GM19351 (cell line): ENCODE measurements at regions not wholly inside any gene's neighbourhood (a gene's known extent, or its start where the extent isn't known, plus 50 kb on each side); places are given as distances from the start of the nearest gene placed in this dataset.

Source experiments
- ATAC-seq: cut with Tn5 transposase; IDR thresholded peaks from one replicate; pipeline ENCODE4 v1.9.1; 2021; ENCODE audit warnings: mild to moderate bottlenecking, moderate library complexity; ENCODE audit not compliant: unreplicated experiment

DNA sequence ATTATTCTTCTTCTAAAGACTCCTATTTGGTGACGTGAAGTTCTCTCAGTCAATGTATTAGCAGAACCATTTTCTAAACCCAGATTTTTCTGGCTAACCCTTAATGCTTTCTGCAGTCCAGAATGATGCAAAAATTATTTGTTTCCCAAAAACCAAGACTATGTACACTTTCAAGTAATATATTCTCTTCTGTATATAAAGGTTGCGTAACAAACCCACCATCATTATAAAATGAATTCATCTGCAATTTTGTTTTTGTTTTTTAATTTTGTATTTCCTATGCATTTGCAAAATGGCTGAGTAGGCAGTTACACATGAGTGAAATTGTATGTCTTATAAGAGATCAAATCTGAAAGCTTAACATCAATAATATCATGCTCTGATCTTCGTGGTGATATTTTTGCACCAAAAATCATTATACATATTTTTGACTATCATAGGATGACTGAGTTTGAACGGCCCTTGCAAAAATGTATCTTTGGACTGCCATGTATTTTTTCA, 593.6 kb downstream of the ZIC1 start:
- no peak for ATAC-seq

DNA sequence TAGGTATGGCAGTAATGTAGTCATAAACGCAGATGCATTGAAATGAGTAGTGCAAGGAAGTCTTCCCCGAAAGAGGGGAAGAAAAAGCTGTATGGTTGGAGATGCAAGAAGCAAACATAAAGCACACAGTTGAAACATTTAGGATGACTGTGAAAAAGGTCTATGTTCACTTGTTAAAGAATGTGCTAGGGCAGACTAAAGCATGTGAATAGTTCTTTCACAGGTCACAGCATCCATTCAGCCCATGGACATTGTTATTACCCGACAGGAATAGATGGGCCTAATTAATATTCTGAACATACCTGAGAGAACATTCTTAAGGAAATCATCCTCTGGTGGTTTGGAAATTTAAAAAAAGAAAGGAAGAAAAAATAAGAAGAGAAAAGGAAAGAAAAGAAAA, 595.2 kb downstream of the ZIC1 start:
- no peak for ATAC-seq

DNA sequence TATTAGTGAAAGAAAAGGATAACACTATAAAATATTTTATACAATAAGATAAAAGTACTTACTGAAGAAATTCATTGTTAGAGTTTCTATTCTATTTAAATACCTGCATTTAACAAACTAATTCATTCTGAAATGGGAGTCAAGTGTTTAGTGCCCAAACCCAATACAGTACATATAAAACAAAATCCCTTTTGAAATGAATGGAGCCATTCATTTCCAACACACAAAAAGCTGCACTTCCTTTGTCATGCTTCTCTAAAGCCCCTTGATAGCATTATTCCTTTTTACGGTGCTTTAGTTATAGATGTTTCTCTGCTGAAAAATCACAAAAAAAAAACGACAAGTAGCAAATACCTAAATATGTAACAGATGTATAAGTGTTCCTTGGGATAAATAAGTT, 596.3 kb downstream of the ZIC1 start:
- no peak for ATAC-seq

DNA sequence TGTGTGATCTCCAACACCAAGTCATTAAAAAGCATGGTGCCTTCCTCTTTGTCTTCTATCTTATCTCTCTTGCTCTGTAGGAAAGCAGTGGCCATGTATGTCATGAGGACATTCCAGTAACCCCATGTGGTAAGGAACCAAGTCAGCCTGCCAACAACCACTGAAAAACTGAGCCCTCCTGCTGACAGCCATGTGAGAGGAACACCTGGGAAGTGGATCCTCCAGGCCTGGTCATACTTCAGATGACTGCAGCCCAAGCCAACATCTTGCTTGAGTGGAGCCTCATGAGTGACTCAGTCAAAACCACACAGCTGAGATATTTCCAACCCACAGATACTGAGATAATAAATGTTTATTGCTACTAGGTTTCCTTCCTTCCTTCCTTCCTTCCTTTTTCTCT, 597.3 kb downstream of the ZIC1 start:
- no peak for ATAC-seq

DNA sequence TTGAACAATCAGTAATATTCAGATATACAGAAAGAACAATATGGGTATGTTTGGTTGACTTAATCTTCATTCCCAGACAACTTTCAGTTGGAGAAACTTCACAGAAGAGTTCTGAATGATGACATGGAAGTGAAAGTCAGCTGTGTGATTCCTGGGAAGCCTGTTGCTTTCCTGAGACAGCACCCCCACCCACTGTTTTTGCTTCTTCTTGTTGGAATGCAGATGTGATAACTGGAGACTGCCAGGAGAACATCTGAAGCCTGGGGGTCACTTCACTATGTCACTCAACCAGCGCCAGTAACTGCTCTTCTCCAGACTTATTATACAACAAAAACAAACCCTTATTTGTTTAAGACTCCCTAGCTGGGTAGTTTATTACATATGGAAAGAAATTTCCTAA, 599.4 kb downstream of the ZIC1 start:
- ATAC-seq = no peak

DNA sequence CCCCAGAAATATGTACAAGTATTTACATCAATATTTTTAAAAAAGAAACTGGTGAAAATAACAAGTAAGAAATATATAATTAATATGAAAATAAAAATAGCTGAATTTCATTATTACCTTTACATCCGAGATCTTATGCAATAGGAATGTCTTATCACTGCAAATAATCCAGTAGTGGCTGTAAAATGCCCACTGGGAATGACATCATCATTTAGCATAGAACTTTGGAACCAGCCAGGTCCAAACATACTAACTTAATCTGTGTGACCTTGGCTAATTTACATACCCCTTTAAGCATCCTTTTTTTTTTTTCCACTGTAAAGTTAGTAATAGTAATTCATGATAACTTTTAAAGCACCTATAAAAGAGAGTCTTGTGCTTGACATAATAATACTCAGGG, 611.7 kb downstream of the ZIC1 start:
- ATAC-seq = no peak

DNA sequence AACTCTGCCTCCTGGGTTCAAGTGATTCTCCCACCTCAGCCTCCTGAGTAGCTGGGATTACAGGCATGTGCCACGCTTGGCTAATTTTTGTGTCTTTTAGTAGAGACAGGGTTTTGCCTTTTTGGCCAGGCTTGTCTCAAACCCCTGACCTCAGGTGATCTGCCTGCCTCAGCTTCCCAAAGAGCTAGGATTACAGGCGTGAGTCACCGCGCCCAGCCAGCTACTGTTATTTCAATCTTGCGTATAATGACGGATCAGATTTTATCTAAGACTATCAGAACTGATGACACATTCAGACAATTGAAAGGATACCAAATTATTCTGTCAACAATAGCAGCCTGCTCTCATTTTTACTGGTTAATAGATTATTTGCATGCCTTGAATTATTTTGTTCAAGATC, 612.2 kb downstream of the ZIC1 start:
- no peak for ATAC-seq

DNA sequence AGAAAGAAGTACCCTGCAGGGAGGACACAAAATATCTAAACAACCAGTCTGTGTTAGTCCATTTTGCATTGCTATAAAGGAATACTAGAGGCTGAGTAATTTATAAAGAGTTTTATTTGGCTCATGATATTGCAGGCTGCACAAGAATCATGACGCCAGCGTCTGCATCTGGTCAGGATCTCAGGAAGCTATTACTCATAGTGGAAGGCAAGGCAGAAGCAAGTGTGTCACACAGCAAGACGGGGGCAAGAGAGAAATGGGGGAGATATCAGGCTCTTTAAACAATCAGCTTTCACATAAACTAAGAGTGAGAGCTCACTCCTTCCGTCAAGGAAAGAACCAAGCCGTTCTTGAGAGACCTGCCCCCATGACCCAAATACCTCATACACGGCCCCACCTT, 614.8 kb downstream of the ZIC1 start:
- ATAC-seq = no peak

DNA sequence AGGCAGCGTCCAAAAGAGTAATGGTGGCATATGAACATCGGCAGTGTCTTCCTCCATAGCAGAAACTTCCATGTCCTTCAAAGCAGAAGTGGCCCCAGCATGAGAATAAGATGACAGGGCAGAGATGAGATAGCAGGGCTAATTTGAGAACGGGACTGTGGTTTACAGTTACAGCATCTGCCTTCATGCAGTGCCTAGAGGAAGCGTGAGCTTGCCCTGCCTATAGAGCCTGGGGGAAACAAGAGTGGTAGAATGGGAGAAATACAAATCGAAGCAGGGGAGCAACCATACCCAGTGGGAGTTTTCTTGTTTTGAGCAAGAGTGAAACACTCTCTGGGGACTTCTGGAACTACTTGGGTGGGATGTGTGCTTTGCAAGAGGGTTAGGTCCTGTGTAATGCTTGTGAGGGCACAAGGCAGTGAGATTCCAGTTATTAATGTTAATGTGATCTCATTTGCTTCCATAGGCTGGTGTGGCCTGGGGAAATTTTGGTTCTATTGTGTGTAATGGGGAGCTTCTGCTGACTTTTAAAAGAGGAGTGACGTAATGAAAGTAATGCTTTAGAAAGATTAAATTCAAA, 616.9 kb downstream of the ZIC1 start:
- ATAC-seq = peak; percentile 74

DNA sequence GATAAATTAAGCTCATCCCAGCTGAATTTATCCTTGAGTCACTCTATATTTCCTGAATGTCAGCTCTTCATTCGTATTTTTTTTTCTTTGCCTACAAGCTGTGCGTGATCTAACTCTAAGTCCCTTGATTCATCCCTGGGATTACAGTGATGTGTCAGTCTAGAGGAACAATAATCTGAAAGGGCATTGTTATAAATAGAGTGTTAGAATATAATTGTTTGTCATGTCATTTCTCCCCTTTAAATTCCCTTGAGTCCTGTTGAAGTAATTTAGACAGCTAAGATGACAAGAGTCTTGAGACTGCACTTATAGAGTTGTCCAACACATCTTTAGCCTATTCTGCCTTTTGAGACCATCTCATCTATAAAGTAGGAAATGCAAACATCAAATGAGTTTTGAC, 621.8 kb downstream of the ZIC1 start:
- ATAC-seq = no peak

DNA sequence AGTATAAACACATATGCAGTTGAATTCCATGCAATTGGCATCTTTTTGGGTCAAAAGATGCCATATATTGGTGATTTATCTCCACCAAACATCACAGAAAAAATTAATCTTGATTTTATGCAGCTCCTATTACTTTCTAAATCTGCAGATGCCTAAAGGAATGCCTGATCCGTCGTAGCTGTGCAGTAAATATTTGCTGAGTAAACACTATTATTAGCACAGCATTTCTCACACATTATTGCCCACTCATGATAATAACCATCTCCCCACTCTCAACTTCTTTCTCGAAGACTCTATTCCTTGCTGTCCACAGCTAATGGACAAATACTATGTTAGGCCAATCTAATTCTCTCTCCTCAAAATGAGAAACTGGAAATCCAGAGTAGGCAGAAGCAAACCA, 625.2 kb downstream of the ZIC1 start:
- no peak for ATAC-seq

DNA sequence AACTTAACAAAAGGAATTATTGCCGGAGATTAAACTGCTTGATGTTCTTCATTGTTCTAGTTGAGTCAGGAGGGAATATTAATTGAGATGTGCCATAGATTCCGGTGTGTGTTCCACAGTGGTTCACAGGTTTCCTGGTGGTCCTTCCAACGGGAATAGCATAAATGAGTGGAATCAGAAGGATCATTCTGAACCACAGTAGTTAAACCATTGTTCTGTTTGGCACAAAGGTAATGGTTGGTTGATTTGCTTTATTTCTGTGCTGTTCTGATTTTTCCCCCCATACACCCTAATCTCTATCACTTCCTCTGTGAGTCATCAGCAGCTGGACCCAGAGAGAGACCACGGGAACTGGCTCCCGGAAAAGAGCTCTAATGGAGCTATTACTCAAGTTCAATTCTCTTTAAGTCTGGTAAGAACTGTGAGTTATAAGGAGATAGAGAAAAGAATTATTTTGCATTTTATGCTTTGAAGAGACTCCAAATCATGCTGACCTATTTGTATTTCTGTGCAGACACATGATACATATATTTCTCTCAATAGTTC, 627.2 kb downstream of the ZIC1 start:
- no peak for ATAC-seq

DNA sequence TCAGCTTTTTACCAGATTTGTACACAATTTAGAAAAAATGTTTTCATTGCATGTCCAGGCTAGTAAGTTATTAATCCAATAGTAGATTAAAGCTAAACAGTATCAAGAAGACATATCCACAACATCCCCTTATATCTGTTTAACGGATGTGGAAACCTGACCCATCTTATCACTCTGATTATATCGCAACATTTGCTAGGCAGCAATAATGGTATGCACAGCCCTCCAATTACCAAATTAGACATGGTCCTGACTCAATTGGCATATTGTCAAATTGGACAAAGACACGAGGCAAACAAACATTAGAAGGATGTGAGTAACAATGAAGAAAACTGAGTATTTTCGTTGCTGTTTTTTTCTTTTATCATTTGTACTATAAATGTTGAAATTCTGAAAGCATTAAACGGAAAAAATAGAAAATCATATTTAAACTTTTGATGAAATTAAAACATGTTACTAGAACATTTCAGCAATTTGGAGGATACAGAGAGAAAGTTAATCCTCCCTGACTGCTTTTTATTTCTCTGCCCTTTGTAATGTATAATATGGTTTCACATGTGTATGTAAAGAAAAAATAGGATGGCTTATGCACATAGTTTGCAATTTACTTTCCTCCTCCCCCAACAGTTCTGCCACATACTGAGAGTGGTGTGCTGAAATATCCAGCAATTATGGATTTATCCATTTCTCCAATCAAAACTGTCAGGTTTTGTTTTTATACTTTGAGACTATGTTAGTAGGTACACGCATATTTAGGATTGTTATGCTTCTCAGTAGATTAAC, 633.7 kb downstream of the ZIC1 start:
- no peak for ATAC-seq

DNA sequence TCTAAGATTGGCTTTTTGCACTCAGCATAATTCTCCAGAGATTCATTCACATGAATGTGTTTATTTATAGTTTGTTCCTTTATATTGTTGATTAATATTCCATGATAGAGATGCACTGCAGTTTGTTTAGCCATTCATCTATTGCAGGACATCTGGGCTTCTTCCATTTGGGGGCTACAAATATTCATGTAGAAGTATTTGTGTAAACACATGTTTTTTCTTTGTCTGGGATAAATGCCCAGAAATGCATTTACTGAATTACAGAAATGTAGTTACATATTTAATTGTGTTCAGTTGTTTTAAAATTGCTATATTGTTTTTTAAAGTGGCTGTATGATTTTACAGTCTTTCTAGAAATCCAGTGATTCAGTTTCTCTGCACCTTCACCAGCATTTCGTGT, 635.0 kb downstream of the ZIC1 start:
- ATAC-seq = no peak

DNA sequence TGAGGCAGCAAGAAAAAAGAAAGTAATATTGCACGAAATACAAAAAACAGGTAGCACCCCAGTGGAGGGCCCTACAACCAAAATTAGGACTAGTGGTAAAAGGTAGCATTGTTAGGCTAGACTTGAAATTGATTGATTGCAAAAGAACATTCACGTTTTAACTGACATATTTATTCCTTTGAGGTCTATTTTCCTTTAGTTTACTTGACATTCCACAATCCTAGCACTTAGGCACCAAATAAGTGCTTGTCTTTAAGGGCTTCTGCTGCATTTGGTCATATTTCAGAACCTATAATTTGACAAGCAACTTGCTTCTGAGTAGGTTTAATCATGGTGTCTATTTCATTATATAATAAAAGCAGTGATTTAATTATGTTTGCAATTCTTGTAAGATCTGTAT, 642.7 kb upstream of the AGTR1 start:
- no peak for ATAC-seq

DNA sequence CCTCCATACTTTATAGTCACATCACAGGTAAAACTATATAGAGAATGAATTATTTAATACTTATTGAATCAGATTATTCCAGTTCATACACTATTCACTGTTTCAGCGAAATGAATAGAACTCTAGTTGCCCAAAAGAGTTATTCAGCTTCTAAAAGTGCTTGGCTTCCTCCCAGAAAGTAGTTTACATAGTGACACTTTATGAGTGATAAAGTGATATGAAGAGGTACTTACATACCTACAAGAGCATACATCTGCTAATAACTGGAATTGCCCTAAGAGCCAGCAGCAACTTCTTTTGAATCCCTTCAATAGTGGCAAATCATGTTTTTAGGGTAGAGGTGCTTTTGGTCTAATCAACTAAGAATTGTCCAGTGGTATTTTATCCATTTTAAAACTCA, 635.1 kb upstream of the AGTR1 start:
- no peak for ATAC-seq

DNA sequence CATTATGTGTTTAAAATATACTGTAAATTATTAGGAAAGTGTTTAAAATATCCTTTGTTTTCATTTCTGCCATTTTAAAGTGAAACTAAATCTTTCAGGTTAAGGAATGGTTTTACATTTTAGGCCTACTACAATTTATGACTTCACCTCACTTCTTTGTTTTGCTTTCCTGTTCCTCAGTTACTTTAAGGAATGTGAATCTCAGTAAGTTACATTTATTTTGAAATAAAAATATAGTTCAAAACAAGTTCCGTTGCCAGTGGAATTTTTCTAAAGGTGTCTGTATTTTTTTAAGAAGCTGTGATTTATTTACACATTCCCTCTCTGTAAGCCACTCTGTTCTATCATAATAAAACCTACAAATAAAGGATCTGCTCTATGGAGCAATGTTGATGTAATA, 630.9 kb upstream of the AGTR1 start:
- no peak for ATAC-seq

DNA sequence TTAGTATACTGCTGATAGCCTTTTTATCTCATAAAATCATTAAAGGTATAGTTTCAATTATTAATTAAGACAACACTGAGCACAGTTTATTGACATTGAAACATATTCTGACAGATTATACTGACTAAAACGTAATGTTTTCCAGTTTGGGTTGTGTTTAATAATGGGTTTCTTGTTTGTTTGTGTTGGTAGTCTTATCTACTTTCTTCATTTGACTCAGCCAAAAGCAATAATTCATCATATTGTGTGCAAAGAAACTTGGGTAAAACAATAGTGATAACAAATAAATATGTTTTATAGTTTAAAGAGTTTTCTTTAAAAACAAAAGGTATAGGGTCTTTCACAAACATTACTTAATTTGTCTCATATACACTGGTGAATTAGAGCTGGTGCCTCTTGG, 629.2 kb upstream of the AGTR1 start:
- no peak for ATAC-seq

DNA sequence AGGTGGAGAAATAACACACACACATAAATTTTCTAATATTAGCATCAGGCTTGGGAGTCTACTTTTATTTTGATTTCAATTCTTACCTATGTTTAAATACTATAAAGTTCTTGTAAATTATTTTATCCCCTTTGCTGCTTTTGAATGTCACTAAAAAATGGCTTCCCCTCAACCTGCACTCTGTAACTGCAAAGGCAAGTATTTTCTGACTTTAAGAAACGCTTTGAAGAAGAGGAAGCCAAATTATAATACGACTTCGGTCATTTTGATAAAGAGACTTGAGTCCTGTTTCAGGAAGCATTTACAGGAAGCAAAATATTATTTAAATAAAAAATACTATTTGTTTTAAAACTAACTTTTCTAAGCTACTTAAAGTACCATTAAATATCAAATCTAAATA, 627.7 kb upstream of the AGTR1 start:
- ATAC-seq = no peak

DNA sequence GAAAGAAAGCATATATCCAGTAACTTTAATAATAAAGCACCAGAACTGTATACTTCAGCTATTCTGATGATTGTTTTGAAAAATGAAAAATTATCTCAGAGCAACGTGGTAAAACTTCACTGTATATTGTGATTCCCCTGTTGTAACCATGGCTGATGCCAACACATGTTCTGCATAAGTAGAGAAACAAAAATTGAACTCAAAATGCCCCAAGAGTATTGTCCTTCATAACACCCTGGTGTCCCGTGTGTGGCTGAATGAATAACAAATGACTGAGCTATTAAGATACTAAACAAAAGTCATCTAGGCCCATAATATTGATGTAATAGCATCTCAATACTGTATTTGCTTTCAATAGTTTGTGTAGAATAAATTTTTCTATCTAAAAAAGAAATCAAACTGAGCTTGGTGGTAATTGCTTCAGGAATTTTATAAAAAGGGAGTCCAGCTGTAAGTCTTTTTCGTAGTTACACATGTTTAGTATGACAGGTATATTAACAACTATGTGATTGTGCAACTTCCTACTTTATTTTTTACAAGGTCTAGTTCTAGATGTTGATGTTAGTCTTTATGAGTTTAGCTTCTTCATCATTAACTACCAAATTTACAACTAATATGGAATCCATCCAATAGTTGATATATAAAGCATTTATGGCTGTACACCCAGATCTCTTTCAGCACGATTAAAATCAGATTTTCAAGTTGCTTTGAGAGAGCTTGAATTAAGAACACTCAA, 623.8 kb upstream of the AGTR1 start:
- ATAC-seq = no peak

DNA sequence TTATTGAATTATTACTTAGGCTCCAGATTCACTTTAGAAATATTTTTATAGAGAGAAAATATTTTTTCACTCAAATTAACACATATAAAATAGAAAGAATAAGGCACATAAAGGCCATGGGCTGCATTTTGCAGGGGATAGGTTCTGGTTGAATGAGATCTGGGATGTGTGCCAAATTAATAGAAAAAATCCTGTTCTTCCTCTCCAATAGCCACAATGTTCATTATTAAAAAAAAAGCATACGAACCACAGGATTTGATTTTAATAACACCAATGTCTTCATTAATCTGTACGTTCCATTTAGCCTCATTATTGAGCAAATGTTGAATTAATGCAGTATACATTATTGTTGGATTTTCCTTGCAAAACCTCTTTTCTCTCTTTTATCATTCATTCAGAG, 622.8 kb upstream of the AGTR1 start:
- no peak for ATAC-seq
